IMR-90 (cell line): ENCODE measurements at regions not wholly inside any gene's neighbourhood (a gene's known extent, or its start where the extent isn't known, plus 50 kb on each side); places are given as distances from the start of the nearest gene placed in this dataset.

ENCODE experiments used
- BHLHE40 ChIP-seq: fragments of 150-350 bp; IDR thresholded peaks from 2 replicates; pipeline ENCODE4 v1.6.1; 2016; ENCODE audit warnings: mild to moderate bottlenecking, low read depth, low read length
- CHD1 ChIP-seq: IDR thresholded peaks from 2 replicates; pipeline ENCODE4 v1.6.1; 2012; ENCODE audit warnings: low read depth, low read length, improper control_type of control experiment
- CTCF ChIP-seq: conservative IDR thresholded peaks from 2 replicates; pipeline ENCODE4 v1.5.1; 2012; ENCODE audit warnings: mild to moderate bottlenecking, low read depth, low read length, improper control_type of control experiment

- no peak for TF ChIP-seq BHLHE40
- no peak for TF ChIP-seq CTCF
- no peak for TF ChIP-seq CHD1
These were observed 213.8 kb upstream of the SLC8A1 start for GRCh38 chr2:40665493-40666232.
